Fibroblast of skin of left quadriceps (primary cell): ENCODE measurements at regions not wholly inside any gene's neighbourhood (a gene's known extent, or its start where the extent isn't known, plus 50 kb on each side); places are given as distances from the start of the nearest gene placed in this dataset.

Experiments
- DNase-seq, 2 experiments: peaks; one replicate each; pipeline ENCODE4 v3.0.0-alpha.2; 2013; ENCODE audit warnings: low read depth in 2 of 2

- peak; percentile 32 to 37 for DNase-seq
Observed at GRCh38 chr4:111854494-111855087, 290.7 kb upstream of the FAM241A start.

- DNase-seq, result no peak
Observed at GRCh38 chr4:111855308-111855707, 289.9 kb upstream of the FAM241A start.

DNA sequence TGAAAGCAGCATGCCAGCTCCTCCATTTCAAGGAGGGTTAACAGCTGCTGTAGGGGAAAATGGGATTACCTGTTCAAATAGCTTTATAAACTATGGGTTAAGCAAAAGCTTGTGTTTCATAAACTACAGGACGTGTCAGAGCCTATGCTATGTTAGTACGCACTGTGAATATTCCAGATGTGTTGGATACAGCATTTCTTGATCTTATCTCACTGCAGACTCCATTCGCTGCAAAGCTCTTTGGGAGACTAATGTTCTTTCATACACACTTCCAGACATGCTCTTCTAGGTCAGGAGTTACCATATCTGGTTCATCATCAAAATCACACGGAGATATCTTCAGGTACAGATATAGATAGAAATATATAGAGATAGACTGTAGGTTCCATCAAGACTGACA is 281.2 kb upstream of the FAM241A start:
- no peak for DNase-seq

DNA sequence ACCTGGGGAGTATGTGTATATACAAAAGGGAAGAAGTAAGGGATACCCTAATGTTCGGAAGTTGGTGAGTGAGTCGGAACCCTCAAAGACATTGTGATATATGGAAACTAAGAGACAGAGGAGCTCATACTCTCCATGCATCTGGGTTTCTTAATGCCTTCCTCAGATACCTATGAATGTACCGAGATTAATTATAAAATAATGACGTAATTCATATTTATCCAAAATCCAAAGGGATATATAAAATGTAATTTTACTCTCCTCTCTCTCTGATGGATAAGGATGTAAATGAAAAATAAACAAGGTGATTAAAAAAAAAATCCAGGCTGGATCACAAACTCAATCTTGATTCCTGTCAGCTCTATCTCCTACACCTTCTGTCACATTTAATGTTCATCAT is 275.9 kb upstream of the FAM241A start:
- DNase-seq, result no peak

DNA sequence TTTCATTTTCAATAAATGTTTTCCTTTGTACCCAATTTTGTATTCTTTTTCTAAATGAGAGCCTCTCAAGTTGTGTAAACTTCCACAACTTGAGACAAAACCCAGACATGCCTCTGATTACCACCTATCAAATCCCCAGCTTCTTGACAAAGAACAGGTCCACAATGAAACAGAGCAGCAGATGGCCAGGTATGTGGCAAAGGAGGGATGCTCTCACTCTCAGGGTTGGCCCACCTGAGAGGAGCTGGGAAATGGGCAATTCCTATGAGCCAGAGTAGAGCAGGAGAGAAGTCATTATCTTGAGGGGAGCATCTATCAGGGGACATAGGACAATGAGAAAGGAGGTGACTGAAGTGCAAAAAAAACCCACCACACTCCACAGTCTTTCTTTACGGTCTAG is 273.5 kb upstream of the FAM241A start:
- DNase-seq, result no peak

GRCh38 chr4:111873801-111874200 is 271.5 kb upstream of the FAM241A start:
- no peak for DNase-seq

DNA sequence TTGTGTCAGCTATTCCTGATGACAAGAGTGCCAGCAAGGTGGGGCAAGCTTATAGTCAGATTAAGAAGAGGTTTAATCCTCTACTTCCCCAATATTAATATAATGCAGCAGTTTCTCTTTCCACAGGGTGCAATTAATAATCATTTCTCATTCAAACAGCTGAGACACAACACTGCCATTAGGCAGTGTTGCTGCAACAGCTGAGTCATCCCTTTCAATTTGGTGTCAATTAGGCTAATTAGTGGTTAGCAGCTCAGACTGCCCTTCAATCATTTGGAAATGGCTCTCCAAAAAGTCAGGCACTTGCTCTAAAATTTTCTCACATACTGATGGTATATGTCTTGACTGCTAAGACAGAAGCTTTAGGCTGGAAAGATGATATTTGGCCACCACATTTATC is 265.7 kb upstream of the FAM241A start:
- DNase-seq, result no peak

GRCh38 chr4:111880116-111880515 is 265.1 kb upstream of the FAM241A start:
- DNase-seq, result no peak

DNA sequence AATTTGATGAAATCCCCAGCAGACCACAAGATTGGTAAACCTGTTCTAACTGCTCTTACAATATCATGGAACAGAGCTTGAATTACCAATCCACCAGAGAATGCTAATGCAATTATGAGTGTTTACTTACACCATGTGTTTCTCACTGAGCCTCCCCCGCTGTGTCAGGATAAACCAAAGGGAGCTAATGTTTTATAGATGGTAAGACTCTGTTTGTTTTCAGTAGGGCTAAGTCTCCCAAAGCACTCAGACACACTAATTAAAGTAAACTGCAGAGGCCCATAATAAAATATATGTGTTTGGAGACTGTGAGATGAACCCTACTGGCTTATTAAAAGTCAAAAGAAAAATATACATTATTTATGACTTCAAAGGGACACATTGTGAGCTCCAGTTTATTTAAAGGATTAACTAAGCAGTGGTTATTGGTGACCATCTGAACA is 261.7 kb upstream of the FAM241A start:
- DNase-seq, result peak; percentile 8 to 12

GRCh38 chr4:111890412-111890811 is 254.8 kb upstream of the FAM241A start:
- no peak for DNase-seq

DNA sequence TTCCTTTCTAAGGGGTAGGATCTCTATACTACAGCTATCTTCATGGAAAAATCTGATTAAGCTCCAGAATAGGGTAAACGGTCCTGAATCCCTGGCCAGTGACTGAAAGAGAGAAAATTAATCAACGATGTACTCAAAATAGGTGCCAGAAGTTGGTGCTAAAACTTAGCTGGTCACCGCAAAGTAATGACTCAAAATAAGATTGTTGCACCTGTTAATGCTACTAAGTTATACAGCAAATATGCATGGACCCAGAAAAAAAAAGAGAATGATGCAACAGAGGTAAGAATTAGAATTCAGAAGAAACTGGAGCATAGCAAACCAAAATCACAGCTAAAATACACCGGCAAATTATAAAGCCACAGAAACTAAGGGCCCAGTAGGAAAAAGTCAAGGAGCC is 239.7 kb upstream of the FAM241A start:
- no peak for DNase-seq

DNA sequence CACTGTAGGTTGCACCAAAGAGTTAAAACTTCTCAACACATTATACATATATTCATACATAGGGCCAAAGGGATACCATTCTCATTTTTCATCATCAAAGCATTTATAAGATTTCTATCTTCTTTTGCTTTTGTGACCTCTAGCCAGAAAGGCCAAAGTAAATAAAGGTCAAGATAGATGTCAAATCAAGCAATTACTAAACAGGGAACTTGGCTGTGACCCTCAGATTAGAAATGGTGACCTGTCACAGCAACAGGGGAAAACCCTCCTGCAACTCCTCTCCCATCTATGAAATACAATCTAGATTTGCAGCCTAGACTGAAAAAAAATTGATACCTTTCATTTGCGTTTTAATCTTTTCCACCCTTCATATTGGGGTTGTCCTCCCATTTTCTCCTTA is 225.6 kb upstream of the FAM241A start:
- DNase-seq, result no peak

GRCh38 chr4:111921714-111922113 is 223.5 kb upstream of the FAM241A start:
- DNase-seq, result no peak

DNA sequence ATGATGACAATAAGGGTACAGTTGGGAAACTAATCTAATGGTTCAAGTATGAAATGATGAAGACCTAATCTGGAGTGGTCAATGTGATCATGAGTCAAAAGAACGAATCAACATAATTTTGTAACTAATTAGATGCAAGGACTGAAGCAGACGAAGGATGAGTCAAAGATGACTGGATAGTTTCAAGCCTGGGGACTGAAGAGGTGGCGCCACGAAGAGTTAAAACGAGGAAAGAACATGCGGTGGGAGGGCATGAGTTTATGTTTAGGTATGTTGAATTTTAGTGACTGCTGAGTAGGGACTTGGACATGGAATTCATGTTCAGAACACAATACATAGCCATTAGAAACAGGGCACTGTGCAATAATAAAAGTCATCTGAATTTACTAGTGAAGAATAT is 221.5 kb upstream of the FAM241A start:
- DNase-seq, result peak; percentile 27 to 32

DNA sequence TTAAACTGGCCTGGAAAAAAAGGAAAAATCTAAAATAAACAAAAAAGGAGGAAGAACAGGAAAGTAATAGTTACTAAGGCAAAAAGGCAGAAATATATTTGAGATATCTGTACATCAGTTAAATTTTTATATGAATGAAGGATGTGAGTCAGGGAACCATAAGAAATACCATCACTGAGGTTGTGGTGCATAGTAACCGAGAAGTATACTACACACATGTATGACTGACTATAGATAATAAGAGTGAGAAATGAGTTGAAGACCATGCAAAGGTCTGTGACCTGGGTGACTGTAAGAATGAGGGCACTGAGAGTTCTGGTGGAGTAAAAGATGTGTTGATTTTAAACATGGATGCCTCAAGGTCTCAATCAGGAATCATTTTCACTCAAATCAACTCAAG is 220.6 kb upstream of the FAM241A start:
- no peak for DNase-seq

- no peak for DNase-seq
Observed at GRCh38 chr4:111930659-111931058, 214.6 kb upstream of the FAM241A start.

DNA sequence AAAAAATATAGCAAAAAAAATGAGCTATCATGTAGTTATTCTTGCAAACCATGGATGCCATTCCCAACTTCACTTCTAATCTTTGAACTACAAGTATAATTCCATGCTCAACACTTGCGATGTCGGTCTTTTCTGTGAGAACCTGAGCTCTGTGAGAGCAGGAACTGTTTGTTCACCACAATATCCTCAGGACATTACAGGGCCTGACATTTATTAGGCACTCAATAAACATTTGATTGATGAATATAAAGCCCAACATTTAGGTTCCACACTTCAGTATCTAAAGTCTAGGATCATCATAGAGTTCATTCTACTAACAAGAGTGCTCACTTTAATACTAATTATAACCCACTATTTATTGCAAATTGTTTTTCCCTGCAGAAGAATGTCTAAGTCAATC is 211.6 kb upstream of the FAM241A start:
- DNase-seq, result no peak

DNA sequence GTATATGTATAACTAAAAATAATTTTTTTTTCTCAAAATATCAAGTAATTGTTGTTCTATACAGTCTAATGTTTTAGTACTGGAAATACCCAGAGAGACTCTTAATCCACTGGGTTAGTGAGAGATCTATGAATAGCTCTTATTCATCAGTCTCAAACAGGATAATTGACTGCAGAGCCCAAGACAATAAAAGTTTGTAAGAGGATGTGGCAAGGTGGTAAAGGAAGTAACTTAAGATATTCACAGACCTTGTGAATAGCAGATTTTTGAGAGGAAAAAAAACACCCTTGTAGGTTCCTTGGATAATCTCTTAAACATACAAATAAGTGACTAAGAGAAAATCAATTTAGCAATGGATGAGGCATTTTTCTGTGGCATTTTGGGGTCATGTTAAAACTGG is 210.9 kb upstream of the FAM241A start:
- no peak for DNase-seq

- peak; percentile 38 to 49 for DNase-seq
Observed at GRCh38 chr4:111937368-111937767, 207.9 kb upstream of the FAM241A start.

GRCh38 chr4:111941957-111942356 is 203.3 kb upstream of the FAM241A start:
- no peak for DNase-seq

GRCh38 chr4:111943796-111944203 is 201.5 kb upstream of the FAM241A start:
- no peak for DNase-seq

- no peak for DNase-seq
Observed at GRCh38 chr4:111945014-111945413, 200.2 kb upstream of the FAM241A start.

DNA sequence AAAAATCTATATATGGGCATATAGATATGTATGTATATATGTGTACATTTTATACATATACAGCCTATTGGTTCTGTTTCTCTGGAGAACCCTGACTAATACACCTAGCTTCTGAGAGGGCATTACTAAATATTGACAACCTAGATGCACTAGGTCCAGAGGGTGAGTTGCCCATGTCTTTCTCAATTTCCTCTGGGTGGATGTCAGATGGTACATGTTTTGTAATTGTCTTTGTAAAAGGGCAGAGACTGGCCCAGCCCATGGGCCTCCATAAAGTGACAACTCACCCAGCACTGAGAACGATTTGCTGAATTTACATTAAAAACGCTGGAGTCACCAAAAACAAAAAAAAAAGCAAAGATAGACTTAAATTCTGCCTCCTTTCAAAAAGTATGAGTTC is 198.5 kb upstream of the FAM241A start:
- DNase-seq, result no peak

- DNase-seq, result no peak
Observed at GRCh38 chr4:111952688-111953087, 192.6 kb upstream of the FAM241A start.
